ENCODE measurements at regions not wholly inside any gene's neighbourhood (a gene's known extent, or its start where the extent isn't known, plus 50 kb on each side); places are given as distances from the start of the nearest gene placed in this dataset.

DNA sequence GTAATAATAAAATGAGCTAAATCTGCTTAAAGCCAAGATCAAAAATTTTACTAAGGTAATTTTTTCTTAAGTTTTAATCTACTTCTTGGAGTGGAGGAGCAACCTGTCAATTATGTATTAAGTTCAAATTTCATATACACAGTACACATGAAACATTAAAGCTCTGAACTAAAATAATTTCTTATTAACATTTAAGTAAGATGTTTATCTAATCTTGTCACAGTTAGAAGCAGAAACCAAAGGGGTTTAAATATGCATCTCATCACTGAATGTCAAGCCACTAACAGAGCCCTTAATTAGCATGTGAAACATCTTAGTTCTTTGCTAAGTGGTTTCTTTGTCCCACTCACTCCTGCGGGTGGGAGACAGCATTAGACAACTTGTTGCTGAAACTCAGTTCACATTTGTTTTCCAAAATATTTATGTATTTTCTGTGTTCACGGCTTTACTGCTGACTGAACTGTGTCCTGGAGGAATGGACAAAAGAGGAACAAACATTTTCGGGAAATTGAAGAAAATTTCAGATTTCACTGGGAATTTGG, 130.9 kb upstream of the MBL2 start:
- H3K9me2 ChIP-seq (ENCODE audit: insufficient read depth) = no peaks in the 10 kb centered on the region
- H3K9me3 ChIP-seq (ENCODE audit: control insufficient read depth in 1 of 2, insufficient read depth in 1 of 2, low read depth in 1 of 2, low read length in 2 of 2) = no peaks in the 10 kb centered on the region
- H3K36me3 ChIP-seq (ENCODE audit: control insufficient read depth in 1 of 2, insufficient read depth in 2 of 2, low read length in 2 of 2) = no peaks in the 10 kb centered on the region
- no peak overlapping the region for H2AFZ ChIP-seq (ENCODE audit: low read depth, low read length, poor library complexity, severe bottlenecking)
- CTCF ChIA-PET = no interaction called here
- POLR2A ChIA-PET = no interaction called here
- no TSS peak for BruUV-seq (replicated peaks)
- H4K20me1 ChIP-seq (ENCODE audit: insufficient read depth) = no peaks in the 10 kb centered on the region
- RAD21 ChIA-PET (ENCODE audit: low non-redundant PET in 1 of 2, low total read pairs in 2 of 2, uncharacterized antibody in 2 of 2, unreplicated experiment in 2 of 2) = no interaction called here
- H3K27ac ChIP-seq (ENCODE audit: low read depth, low read length) = no peak overlapping the region
- H3K4me2 ChIP-seq (ENCODE audit: low read length) = no peak overlapping the region
- no peak overlapping the region for H3K9ac ChIP-seq (ENCODE audit: low read length)
- H3K79me2 ChIP-seq (ENCODE audit: insufficient read depth, low read length) = no peaks in the 10 kb centered on the region
- H3K27me3 ChIP-seq (ENCODE audit: insufficient read depth, low read length) = no peaks in the 10 kb centered on the region
- intact Hi-C loops (cut with micrococcal nuclease) = no loop called here
- H3K4me3 ChIP-seq (replicated peaks in 1 of 2; ENCODE audit: low read depth in 1 of 2, low read length in 2 of 2) = no peak overlapping the region
- ATAC-seq (no peak), DNase-seq (ENCODE audit: low read depth, low spot score) (no peak)
- TF ChIP-seq ZFX (IDR thresholded peaks at IDR 0.05) (no peak), RAD21 (IDR thresholded peaks at IDR 0.05; ENCODE audit: low read depth) (no peak), ELF1 (IDR thresholded peaks at IDR 0.05; ENCODE audit: borderline replicate concordance, low read depth) (no peak), SP1 (IDR thresholded peaks at IDR 0.05; ENCODE audit: low read depth) (no peak), ZBTB33 (IDR thresholded peaks at IDR 0.05; ENCODE audit: extremely low read depth, insufficient replicate concordance, low read length) (no peak), POLR2AphosphoS5 (IDR thresholded peaks at IDR 0.05; ENCODE audit: low read depth, low read length) (no peak), TCF7L2 (IDR thresholded peaks at IDR 0.05; ENCODE audit: borderline replicate concordance, extremely low read depth, insufficient read depth, insufficient read length) (no peak), CTCF (IDR thresholded peaks at IDR 0.05 in 2 of 3, conservative IDR thresholded peaks at IDR 0.05 in 1 of 3; ENCODE audit: borderline replicate concordance in 1 of 3, insufficient read depth in 1 of 3, low read depth in 2 of 3, low read length in 2 of 3) (no peak), ATF3 (IDR thresholded peaks at IDR 0.05) (no peak), EZH2phosphoT487 (IDR thresholded peaks at IDR 0.05; ENCODE audit: borderline replicate concordance) (no peak), FOSL1 (IDR thresholded peaks at IDR 0.05; ENCODE audit: low read depth) (no peak)
- TF ChIP-seq, protein P1, sequence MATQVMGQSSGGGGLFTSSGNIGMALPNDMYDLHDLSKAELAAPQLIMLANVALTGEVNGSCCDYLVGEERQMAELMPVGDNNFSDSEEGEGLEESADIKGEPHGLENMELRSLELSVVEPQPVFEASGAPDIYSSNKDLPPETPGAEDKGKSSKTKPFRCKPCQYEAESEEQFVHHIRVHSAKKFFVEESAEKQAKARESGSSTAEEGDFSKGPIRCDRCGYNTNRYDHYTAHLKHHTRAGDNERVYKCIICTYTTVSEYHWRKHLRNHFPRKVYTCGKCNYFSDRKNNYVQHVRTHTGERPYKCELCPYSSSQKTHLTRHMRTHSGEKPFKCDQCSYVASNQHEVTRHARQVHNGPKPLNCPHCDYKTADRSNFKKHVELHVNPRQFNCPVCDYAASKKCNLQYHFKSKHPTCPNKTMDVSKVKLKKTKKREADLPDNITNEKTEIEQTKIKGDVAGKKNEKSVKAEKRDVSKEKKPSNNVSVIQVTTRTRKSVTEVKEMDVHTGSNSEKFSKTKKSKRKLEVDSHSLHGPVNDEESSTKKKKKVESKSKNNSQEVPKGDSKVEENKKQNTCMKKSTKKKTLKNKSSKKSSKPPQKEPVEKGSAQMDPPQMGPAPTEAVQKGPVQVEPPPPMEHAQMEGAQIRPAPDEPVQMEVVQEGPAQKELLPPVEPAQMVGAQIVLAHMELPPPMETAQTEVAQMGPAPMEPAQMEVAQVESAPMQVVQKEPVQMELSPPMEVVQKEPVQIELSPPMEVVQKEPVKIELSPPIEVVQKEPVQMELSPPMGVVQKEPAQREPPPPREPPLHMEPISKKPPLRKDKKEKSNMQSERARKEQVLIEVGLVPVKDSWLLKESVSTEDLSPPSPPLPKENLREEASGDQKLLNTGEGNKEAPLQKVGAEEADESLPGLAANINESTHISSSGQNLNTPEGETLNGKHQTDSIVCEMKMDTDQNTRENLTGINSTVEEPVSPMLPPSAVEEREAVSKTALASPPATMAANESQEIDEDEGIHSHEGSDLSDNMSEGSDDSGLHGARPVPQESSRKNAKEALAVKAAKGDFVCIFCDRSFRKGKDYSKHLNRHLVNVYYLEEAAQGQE (IDR thresholded peaks at IDR 0.05; ENCODE audit: low read depth) = no peak
- H3K4me1 ChIP-seq (ENCODE audit: control insufficient read depth in 1 of 2, insufficient read depth in 2 of 2, low read length in 2 of 2) = no peaks in the 10 kb centered on the region
